ENCODE measurements at regions not wholly inside any gene's neighbourhood (a gene's known extent, or its start where the extent isn't known, plus 50 kb on each side); places are given as distances from the start of the nearest gene placed in this dataset.

DNA sequence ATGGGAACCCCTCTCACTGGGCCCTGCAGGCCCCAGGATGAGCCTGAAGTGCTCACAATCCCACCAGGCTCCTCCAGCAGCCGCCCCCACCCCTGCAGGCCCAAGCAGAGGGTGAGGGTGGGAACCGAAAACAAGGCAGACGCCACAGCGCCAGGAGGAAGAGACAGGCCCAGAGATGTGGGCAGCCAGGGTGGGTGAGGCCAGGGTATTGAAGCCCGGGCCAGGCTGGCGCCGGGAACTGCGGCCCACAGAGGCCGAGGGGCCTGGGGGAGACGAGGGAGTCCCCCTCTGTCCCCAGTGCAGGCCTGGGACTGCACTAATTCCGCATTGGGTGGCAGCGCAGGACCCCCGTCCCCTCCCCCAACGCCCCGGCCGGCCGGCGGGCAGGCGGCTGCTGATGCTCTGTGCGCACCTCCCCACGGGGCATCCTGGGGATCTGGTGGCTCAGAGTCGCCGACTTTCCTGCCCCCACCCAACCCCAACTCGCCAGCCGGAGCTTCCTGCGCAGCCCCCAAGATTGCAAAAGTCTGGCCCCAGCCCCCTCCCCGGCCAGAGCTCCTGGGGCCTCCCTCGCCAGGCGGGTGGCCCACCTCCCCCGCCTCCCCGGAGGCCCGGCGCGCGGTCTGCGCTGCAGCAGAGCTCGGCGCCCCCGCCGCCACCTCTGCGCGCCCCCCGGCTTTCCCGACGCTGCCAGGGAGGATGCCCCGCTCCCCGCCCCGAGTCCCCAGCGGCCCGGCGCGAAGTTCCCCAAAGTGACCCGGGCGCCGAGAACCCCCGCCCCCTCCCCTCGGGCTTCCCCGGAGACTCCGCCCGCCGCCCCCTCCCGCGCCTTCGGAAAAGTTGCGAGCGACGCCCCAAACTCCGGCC, 107.8 kb downstream of the ENGASE start:
- DNase-seq (no peak), ATAC-seq (ENCODE audit: insufficient read depth, low read depth) (no peak)
- Histone ChIP-seq H3K4me3 (ENCODE audit: low read depth in 1 of 2, low read length in 2 of 2) (no peak overlapping the region), H3K9me3 (ENCODE audit: insufficient read depth, low read length, severe bottlenecking) (no peaks in the 10 kb centered on the region), H3K27ac (ENCODE audit: low read length) (no peak overlapping the region), H3K79me2 (ENCODE audit: insufficient read depth, low read length) (no peaks in the 10 kb centered on the region), H4K20me1 (ENCODE audit: insufficient read depth, low read length) (peaks cover 11% of the 10 kb centered on the region), H3K4me1 (ENCODE audit: insufficient read depth, low read length) (no peaks in the 10 kb centered on the region), H3K27me3 (ENCODE audit: insufficient read depth, low read length, poor library complexity) (peaks cover 5% of the 10 kb centered on the region), H3K9ac (ENCODE audit: low read depth, low read length) (no peak overlapping the region), H3K36me3 (ENCODE audit: insufficient read depth, low read length) (no peaks in the 10 kb centered on the region), H2AFZ (ENCODE audit: low read depth, low read length) (no peak overlapping the region), H3K4me2 (ENCODE audit: insufficient read depth, low read length) (no peak overlapping the region)
- no peak for TF ChIP-seq EZH2 (IDR thresholded peaks at IDR 0.05; ENCODE audit: borderline replicate concordance, low read depth, low read length, severe bottlenecking)
- TF ChIP-seq, protein P1, sequence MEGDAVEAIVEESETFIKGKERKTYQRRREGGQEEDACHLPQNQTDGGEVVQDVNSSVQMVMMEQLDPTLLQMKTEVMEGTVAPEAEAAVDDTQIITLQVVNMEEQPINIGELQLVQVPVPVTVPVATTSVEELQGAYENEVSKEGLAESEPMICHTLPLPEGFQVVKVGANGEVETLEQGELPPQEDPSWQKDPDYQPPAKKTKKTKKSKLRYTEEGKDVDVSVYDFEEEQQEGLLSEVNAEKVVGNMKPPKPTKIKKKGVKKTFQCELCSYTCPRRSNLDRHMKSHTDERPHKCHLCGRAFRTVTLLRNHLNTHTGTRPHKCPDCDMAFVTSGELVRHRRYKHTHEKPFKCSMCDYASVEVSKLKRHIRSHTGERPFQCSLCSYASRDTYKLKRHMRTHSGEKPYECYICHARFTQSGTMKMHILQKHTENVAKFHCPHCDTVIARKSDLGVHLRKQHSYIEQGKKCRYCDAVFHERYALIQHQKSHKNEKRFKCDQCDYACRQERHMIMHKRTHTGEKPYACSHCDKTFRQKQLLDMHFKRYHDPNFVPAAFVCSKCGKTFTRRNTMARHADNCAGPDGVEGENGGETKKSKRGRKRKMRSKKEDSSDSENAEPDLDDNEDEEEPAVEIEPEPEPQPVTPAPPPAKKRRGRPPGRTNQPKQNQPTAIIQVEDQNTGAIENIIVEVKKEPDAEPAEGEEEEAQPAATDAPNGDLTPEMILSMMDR (IDR thresholded peaks at IDR 0.05; ENCODE audit: borderline replicate concordance, extremely low read depth, low read length, poor library complexity, severe bottlenecking): no peak

DNA sequence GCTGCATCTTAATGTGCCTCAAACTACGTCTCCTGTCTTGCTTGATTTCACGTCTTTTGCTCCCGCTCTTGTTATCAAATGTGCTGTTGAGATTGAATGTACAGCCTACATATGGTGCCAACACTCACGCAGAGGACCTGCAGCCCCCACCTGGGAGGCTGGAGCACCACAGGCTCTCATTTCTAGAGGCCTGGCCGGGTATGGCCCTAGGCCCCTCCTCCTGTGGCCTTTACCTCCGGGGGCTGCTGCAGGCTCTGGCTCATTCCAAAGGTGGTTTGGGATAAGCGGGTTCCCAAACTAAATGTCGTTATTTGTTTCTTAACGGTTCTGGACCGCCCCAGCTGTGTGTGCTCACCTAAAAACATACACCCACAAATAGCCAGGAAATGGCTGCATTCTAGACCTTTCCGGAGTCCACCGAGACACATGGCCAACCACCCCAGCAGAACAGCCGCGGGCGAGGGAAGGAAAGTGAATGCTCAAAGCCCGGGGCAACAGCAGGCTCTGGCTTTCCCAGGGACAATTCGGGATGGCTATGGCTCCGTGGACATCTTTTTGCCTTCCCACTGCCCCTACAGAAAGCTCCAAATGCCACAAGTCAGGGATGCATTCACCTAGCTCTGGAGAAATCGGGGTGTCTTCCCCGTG, 105.9 kb downstream of the ENGASE start:
- DNase-seq: no peak
- H3K4me3 ChIP-seq (ENCODE audit: low read depth in 1 of 2, low read length in 2 of 2): no peak overlapping the region
- peaks cover 5% of the 10 kb centered on the region for H3K27me3 ChIP-seq (ENCODE audit: insufficient read depth, low read length, poor library complexity)

DNA sequence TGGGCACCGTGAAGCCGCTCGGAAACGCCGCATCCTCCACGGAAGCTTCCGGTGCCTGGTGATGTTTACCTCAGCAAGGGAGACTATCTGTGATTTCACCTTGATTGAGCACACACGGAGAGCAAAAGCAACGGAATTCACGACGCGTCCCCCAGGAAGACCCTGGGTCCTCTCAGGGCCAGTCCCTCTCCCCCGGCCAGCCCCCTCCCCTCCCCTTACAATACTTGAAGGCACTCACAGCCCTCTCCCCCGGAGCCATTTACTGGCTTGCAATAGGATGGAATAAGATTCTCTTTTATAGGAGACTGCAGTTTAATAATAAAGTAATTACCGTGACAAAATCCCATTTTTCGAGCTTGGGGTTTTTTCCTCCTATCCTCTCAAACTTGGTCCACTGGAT, 104.7 kb downstream of the ENGASE start:
- H3K36me3 ChIP-seq (ENCODE audit: insufficient read depth, low read length): no peaks in the 10 kb centered on the region
- H4K20me1 ChIP-seq (ENCODE audit: insufficient read depth, low read length): peaks cover 3% of the 10 kb centered on the region; the same call in 1 of the 2 replicates
- H3K9me3 ChIP-seq (ENCODE audit: insufficient read depth, low read length, severe bottlenecking): no peaks in the 10 kb centered on the region
- H3K4me3 ChIP-seq (ENCODE audit: low read depth in 1 of 2, low read length in 2 of 2): no peak overlapping the region
- no peak overlapping the region for H2AFZ ChIP-seq (ENCODE audit: low read depth, low read length)
- H3K27me3 ChIP-seq (ENCODE audit: insufficient read depth, low read length, poor library complexity): peaks cover 5% of the 10 kb centered on the region
- ATAC-seq (ENCODE audit: insufficient read depth, low read depth) (no peak), DNase-seq (no peak)
- H3K79me2 ChIP-seq (ENCODE audit: insufficient read depth, low read length): no peaks in the 10 kb centered on the region
- TF ChIP-seq EZH2 (IDR thresholded peaks at IDR 0.05; ENCODE audit: borderline replicate concordance, low read depth, low read length, severe bottlenecking): no peak
- TF ChIP-seq, protein P1 (IDR thresholded peaks at IDR 0.05; ENCODE audit: borderline replicate concordance, extremely low read depth, low read length, poor library complexity, severe bottlenecking): no peak
- no peak overlapping the region for H3K27ac ChIP-seq (ENCODE audit: low read length)
- no peaks in the 10 kb centered on the region for H3K4me1 ChIP-seq (ENCODE audit: insufficient read depth, low read length)
- no peak overlapping the region for H3K9ac ChIP-seq (ENCODE audit: low read depth, low read length)
- no peak overlapping the region for H3K4me2 ChIP-seq (ENCODE audit: insufficient read depth, low read length)

More for the DNA sequence above, 105.9 kb downstream of the ENGASE start:
- H3K79me2 ChIP-seq (ENCODE audit: insufficient read depth, low read length): no peaks in the 10 kb centered on the region
- no peak overlapping the region for H3K9ac ChIP-seq (ENCODE audit: low read depth, low read length)
- H4K20me1 ChIP-seq (ENCODE audit: insufficient read depth, low read length): peaks cover 7% of the 10 kb centered on the region; the same call in 1 of the 2 replicates
- no peak overlapping the region for H3K27ac ChIP-seq (ENCODE audit: low read length)
- no peaks in the 10 kb centered on the region for H3K4me1 ChIP-seq (ENCODE audit: insufficient read depth, low read length)
- H3K4me2 ChIP-seq (ENCODE audit: insufficient read depth, low read length): no peak overlapping the region
- no peak overlapping the region for H2AFZ ChIP-seq (ENCODE audit: low read depth, low read length)
- no peaks in the 10 kb centered on the region for H3K9me3 ChIP-seq (ENCODE audit: insufficient read depth, low read length, severe bottlenecking)
- no peaks in the 10 kb centered on the region for H3K36me3 ChIP-seq (ENCODE audit: insufficient read depth, low read length)
- ATAC-seq (ENCODE audit: insufficient read depth, low read depth): no peak
- TF ChIP-seq, protein P1 (IDR thresholded peaks at IDR 0.05; ENCODE audit: borderline replicate concordance, extremely low read depth, low read length, poor library complexity, severe bottlenecking): no peak
- TF ChIP-seq EZH2 (IDR thresholded peaks at IDR 0.05; ENCODE audit: borderline replicate concordance, low read depth, low read length, severe bottlenecking): no peak

Data from DND-41 (cell line).